Retina (tissue), 1 donor: ENCODE measurements at regions not wholly inside any gene's neighbourhood (a gene's known extent, or its start where the extent isn't known, plus 50 kb on each side); places are given as distances from the start of the nearest gene placed in this dataset.

Source experiments
- DNase-seq: peaks from one replicate; pipeline ENCODE4 v3.0.0-alpha.2; 2016

GRCh38 chr13:44101347-44102083 is 221.8 kb downstream of the LACC1 start:
- DNase-seq = no peak

GRCh38 chr13:44103429-44104196 is 223.9 kb downstream of the LACC1 start:
- DNase-seq = no peak

- DNase-seq = no peak
These were observed 224.4 kb downstream of the LACC1 start for GRCh38 chr13:44104197-44104490.

GRCh38 chr13:44104969-44105368 is 225.3 kb downstream of the LACC1 start:
- DNase-seq = no peak

GRCh38 chr13:44106266-44107152 is 226.8 kb downstream of the LACC1 start:
- no peak for DNase-seq

GRCh38 chr13:44107357-44108121 is 227.8 kb downstream of the LACC1 start:
- no peak for DNase-seq

- no peak for DNase-seq
These were observed 228.7 kb downstream of the LACC1 start for GRCh38 chr13:44108331-44108858.

GRCh38 chr13:44110091-44110621 is 230.5 kb downstream of the LACC1 start:
- no peak for DNase-seq

GRCh38 chr13:44111701-44112100 is 232.0 kb downstream of the LACC1 start:
- no peak for DNase-seq

- no peak for DNase-seq
These were observed 233.1 kb downstream of the LACC1 start for GRCh38 chr13:44112700-44113329.

GRCh38 chr13:44116562-44117332 is 237.0 kb downstream of the LACC1 start:
- DNase-seq = no peak

- DNase-seq = no peak
These were observed 237.6 kb downstream of the LACC1 start for GRCh38 chr13:44117351-44117750.

GRCh38 chr13:44117816-44118215 is 238.1 kb downstream of the LACC1 start:
- DNase-seq = no peak

GRCh38 chr13:44118881-44119280 is 239.2 kb downstream of the LACC1 start:
- no peak for DNase-seq

- no peak for DNase-seq
These were observed 240.3 kb downstream of the LACC1 start for GRCh38 chr13:44120043-44120442.

- no peak for DNase-seq
These were observed 241.4 kb downstream of the LACC1 start for GRCh38 chr13:44120849-44121755.

GRCh38 chr13:44124352-44124751 is 244.6 kb downstream of the LACC1 start:
- no peak for DNase-seq

- DNase-seq = no peak
These were observed 246.3 kb downstream of the LACC1 start for GRCh38 chr13:44125943-44126469.

GRCh38 chr13:44128552-44129001 is 245.0 kb upstream of the SERP2 start:
- DNase-seq = no peak
